ENCODE measurements at regions not wholly inside any gene's neighbourhood (a gene's known extent, or its start where the extent isn't known, plus 50 kb on each side); places are given as distances from the start of the nearest gene placed in this dataset.

DNA sequence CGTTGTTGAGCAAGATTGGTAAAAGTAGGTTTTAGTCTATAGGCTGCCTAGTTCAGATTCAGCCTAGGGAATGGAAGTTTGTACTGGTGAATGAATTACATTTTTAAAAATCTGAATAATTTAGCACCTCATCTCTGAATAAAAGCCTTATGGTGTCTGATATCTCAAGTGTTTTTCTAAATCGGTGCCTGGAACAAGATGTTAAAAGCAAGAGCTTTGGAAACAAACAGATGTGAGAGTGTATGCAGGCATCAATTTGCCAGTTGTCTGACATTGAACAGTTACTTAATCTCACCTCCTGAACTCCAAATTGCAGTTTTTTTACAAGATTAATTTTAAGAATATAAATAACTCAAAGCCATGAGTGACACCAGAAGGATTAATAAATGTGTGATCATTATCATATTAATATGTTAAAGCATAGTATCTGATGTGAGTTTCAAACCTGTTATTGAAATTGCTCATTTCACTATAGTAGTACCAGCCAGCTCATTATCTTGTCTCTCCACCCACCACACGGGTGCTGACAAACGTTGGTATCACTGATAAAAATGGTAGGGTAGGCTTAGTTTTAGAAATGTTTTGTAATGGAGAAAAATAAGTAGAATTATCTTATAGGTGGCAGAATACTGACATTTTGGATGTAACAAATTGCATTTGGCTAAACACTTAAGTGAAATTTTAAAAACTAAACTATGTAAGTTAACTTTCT lies 157.3 kb downstream of the FAM83B start:
- no peak for TF ChIP-seq CTCF (IDR thresholded peaks at IDR 0.05; ENCODE audit: insufficient read depth, low read depth, low read length)
- TF ChIP-seq EZH2 (IDR thresholded peaks at IDR 0.05; ENCODE audit: insufficient read depth, low read length), result no peak
